GM19035 (cell line): ENCODE measurements at regions not wholly inside any gene's neighbourhood (a gene's known extent, or its start where the extent isn't known, plus 50 kb on each side); places are given as distances from the start of the nearest gene placed in this dataset.

Source experiments
- ATAC-seq: cut with Tn5 transposase; IDR thresholded peaks from one replicate; pipeline ENCODE4 v1.9.1; 2021; ENCODE audit not compliant: unreplicated experiment

DNA sequence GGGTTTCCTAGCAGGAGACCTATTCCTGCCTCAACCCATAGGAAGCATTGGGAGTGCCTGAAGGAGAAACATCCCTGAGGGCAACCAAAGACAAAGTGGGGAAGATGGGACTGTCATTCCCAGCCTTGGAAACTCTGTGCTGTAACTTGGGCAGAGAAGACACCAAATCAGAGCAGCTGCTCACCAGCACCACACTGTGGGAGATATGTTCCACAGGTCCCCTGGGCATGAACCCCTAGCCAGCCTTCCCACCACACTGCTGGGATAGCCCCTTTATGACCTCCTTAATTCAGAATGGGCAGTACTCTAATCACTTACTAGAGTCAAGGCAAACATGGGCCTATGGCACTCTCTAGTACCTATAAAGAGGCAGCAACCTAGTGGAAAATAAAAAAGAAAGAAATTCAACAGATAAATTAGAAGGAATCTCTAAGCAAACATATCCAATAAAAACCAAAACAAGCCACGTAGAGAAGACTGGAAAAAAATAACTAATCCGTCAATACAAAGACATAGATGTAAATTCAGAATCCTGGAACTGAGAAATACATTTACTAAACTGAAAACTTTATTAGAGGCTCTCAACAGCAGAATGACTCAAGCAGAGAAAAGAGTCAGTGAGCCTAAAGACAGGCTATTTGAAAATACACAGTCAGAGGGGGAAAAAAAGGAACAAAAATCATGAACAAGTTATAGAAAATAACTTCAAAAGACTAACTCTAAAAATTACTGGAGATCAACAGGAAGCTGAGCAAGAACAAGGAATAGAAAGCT lies 878.4 kb upstream of the FRG1 start:
- ATAC-seq = no peak

DNA sequence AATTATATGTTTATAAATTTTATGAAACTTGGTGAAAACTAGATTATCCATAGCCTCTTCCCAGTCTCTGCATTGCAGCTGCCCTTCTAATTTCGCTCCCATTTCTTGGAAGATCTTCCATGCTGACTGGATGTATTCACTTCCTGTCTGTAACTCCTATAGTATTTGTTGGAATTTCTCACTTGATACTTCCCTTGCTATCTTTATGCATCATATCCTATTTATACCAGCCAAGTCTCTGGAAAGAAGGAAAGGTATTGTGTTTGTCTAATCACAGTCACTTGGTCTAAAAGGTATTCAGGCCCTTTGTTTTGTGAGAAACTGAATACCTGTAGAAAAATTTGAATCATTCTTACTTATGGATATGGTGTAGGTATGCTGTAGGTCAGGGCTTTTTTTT lies 870.9 kb upstream of the FRG1 start:
- ATAC-seq = no peak

GRCh38 chr4:189071241-189071640 lies 869.4 kb upstream of the FRG1 start:
- no peak for ATAC-seq

DNA sequence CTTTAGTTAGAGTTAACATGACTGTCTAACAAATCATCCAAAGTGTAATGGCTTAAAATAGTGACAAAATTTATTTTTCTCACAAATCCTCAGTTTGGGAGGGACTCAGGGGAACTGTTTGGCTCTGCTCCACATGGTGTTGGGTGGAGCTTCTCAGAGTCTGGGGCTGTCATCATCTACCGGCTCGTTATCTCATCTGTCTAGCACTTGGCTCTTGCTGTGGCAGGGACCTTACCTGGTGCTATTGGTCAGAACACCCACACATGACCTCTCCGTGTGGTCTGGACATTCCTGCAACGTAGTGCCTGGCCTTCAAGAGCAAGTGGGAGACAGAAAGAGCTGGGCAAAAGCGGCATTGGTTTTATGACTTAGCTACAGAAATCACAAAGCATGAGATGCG lies 866.9 kb upstream of the FRG1 start:
- ATAC-seq = no peak

- no peak for ATAC-seq
These were observed 858.8 kb upstream of the FRG1 start for GRCh38 chr4:189081826-189082225.

- no peak for ATAC-seq
These were observed 856.9 kb upstream of the FRG1 start for GRCh38 chr4:189083769-189084168.

GRCh38 chr4:189084671-189085070 lies 856.0 kb upstream of the FRG1 start:
- ATAC-seq = no peak

DNA sequence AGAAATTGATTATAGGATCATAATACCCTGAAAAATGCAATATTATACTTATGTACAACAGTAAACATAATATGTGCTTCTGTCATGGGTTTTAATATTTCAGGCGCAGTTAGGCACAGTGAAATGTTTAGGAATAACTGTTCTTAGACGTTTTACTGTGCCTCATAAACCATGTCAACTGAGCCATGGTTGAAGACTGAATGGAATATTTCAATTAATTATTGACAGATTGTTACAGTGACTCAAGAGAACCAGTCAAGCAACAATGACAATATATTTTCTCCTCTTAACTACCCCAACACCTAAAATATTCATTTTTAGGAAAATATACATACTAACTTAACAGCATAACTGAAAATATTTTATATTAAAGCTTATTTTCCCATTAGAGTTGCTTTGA lies 852.7 kb upstream of the FRG1 start:
- ATAC-seq = no peak

DNA sequence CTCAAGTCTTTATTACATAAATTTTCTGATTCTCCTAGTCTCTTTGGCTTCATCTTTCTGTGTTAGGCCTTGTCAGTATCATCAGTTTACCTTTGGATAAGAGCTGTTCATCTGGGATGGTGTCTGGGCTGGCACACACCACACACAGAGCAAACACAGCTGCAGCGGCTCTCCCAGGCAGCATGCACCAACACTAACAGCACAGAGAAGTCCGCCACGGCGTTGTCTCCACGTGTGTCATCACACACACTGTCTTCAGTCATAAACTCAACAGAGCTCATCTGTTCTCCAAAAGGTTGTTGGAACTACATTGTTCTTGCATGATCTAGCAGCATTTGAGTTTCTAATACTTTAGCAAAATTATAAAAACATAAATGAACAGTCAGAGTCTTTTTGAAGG lies 851.9 kb upstream of the FRG1 start:
- ATAC-seq = no peak

GRCh38 chr4:189090174-189090814 lies 850.4 kb upstream of the FRG1 start:
- ATAC-seq = no peak

DNA sequence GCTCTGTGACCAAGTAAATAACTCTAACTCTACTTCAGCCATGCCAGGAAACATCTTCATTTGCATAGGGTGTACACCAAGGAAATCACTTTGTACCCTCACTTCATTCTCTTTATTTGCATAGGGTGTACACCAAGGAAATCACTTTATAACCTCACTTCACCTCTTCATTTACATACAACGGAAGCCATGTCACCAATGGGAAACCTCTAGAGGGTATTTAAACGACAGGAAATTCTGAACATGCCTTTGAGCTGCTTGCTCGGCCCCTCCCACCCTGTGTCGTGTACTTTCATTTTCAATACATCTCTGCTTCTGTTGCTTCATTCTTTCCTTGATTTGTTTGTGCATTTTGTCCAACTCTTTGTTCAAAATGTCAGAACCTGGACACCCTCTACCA lies 848.1 kb upstream of the FRG1 start:
- no peak for ATAC-seq

- ATAC-seq = no peak
These were observed 844.6 kb upstream of the FRG1 start for GRCh38 chr4:189096108-189096507.

GRCh38 chr4:189096717-189097116 lies 844.0 kb upstream of the FRG1 start:
- no peak for ATAC-seq

DNA sequence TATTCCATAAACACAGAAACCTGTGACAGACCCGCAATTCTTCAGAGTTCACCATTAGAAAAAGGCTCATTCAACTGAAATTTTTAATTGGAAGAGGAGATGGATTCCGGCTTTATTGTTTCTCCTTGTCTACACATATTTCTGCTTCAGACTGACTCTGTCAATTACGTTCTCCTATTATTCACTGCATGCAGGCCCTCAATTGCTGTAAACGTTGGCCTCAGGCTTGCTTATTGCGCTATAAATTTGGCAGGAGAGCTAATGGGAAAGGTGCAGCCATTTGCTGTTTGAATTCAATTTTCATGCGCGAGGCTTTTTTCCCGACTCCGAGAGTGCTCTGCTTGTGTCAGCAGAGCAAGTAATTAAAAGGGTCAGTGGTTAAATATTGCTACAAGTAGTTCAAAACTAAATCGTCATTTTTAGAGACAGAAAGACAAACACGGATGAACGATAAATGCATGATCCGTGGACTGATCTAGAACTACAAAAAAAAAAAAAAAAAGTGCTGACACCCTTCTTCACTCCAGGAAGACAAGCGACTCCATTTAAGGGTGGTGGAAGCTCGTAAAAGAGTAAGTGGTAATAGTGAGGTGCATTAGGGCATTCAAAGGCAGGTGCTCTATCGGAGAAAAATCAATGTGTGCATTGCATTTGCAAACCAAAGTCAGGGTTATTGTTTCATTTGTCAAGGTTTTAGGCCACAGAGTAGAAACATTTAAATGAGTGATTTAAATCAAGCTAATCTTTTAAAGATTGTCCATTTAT lies 841.6 kb upstream of the FRG1 start:
- no peak for ATAC-seq

- no peak for ATAC-seq
These were observed 827.2 kb upstream of the FRG1 start for GRCh38 chr4:189113389-189113888.

GRCh38 chr4:189117426-189117825 lies 823.2 kb upstream of the FRG1 start:
- no peak for ATAC-seq

DNA sequence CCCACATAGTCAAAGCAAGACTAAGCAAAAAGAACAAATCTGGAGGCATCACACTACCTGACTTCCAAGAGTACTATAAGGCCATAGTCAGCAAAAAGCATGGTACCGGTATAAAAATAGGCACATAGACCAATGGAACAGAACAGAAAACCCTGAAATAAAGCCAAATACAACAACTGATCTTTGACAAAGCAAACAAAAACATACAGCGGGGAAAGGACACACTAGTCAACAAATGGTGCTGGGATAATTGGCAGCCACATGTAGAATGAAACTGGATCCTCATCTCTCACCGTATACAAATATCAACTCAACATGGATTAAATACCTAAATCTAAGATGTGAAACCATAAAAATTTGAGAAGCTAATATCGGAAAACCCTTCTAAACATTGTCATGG lies 819.3 kb upstream of the FRG1 start:
- ATAC-seq = no peak

DNA sequence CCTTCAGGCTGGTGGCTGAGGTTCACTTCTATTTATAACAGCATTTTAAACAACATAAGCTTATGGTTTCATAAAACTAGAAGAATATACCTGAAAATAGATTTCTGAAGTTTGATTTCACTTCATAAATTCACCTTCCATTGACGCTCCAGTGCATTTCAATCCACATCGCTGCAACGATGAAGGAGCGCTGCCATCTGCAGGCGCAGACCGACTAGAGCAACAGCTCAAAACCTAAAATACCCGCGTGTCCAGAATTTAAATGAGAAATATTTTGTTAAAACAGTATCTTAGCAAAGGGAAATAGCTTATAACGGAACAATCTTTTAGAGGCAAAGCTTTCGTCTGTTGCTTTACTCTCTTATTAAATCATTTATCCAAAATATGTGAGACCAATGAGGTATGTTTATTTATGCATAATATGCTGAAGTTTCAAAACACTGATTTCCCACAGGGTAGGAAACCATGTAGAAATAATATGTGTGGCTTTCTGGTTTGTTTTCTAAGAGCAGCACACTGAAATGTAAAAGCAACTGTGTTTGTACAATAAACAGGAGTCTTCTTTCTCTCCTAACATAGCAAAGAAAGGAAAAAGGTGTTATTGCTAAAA lies 816.4 kb upstream of the FRG1 start:
- ATAC-seq = no peak

DNA sequence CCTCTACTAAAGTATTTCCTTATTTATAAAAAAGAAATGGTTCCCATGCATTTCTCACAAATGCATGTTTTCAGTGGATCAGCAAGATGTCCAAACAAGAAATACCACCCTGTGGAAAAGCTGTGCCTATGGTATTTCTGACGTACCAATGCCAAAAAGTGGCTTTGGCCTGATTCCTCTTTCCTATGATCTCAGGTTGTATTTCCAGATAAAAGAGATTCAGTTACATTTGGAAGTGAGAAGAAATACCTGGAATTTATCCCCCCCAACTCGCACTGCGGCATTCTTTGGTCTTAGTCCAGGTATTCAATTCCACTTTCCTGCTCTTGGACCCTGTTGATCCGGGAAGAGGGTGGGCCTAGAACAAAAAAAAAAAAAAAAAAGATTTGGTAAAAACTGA lies 815.9 kb upstream of the FRG1 start:
- ATAC-seq = no peak

GRCh38 chr4:189126040-189126439 lies 814.6 kb upstream of the FRG1 start:
- ATAC-seq = no peak

DNA sequence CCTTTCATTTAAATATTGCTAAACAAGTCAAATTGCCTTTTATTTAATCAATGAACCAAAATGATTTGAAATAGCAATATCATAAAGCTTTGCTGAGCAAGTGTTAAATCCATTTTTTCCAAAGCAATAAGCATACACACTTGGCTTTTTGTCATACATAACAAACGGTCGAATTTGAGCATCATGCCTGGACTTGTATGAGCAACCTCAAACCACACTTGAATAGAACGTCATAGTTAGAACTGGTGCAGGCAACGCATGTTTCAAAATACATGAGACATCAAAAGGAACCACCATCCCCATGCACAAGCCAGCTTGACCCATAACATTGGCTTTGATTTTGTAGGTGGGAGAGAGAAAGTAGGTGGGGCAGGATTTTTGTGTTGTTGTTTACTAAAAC lies 812.3 kb upstream of the FRG1 start:
- ATAC-seq = no peak
